ENCODE measurements at regions not wholly inside any gene's neighbourhood (a gene's known extent, or its start where the extent isn't known, plus 50 kb on each side); places are given as distances from the start of the nearest gene placed in this dataset.

DNA sequence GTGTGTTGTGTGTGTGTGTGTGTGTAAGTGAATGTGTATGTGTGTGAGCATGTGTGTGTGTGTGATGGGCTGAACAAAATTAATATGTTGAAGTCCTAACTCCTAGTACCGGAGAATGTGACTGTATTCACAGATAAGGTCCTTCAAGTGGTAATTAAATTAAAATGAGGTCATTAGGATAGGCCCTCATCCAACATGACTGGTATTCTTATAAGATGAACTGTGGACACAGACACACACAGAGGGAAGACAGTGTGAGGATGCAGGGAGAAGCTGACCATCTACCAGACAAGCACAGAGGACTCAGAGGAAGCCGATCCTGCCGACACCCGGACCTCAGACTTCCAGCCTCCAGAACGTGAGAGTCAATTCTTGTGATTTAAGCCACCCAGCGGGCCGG, 91.2 kb upstream of the PGBD5 start:
- DNase-seq (ENCODE audit: insufficient read length, low spot score) (no peak), FAIRE-seq (no peak)

DNA sequence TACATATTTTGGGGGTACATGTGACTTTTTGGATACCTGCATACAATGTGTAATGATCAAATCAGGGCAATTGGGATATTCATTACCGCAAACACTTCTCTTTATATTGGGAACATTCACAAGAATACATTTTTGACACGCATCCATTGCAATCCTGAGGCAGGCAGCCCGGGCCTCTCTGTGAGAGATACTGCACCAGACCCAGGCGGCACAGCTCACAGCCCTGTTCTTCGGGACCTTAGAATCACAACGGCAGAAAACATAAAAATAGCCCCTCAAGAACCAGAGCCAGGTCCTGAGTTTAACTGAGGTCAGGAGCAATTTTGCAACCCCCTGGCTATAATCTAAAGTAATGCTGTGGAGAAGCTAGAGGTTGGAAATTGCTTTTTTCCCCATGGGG, 90.8 kb upstream of the PGBD5 start:
- DNase-seq (ENCODE audit: insufficient read length, low spot score) (no peak), FAIRE-seq (no peak)

DNA sequence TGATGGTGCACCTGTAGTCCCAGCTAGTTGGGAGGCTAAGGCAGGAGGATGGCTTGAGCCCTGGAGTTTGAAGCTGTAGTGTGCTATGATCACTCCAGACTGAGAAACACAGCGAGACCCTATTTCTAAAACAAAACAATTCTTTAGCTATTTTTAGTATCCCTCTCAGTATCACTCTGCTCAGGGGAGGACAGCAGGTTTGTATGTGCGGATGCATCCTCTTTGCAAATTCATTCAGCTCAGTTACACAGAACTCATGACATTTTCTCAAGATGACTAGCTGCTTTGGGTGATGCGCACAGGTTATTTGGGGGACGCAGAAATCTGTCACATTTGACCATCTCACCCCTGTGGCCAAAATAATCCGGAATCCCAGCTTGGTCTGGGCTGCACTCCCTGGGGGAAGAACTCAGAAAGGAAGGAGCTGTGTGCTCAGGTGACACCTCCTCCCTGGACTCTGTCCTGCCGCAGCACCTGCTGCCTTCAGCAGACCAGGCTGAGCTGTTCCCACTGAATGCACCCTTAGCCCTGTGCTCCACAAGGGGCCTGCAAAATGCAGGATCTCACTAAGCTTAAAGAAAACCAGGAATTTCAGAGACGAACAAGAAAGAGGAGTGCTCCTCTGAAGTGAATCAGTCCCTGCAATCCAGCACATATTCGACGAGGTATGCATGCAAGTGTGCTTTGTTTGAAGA, 89.5 kb upstream of the PGBD5 start:
- DNase-seq (ENCODE audit: insufficient read length, low spot score) (no peak), FAIRE-seq (no peak)

DNA sequence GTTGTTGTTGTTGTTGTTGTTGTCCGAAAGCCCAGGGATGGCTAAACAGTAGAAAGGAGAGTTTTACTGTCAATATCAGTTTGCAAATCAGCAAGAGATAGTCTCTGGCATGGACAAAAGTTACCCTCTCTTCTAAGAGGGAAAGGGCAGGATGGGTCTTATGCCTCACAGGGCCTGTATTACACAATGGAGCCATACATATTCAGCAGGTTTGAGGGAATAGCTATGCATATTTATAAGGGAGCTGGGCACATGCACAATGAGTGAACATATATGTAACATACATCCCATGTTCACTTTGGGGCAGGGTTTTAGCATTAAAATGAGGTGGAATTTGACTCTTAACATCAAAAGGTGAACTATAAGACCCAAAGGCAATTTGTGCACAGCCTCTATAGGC, 84.4 kb upstream of the PGBD5 start:
- DNase-seq (ENCODE audit: insufficient read length, low spot score): no peak
- no peak for FAIRE-seq

DNA sequence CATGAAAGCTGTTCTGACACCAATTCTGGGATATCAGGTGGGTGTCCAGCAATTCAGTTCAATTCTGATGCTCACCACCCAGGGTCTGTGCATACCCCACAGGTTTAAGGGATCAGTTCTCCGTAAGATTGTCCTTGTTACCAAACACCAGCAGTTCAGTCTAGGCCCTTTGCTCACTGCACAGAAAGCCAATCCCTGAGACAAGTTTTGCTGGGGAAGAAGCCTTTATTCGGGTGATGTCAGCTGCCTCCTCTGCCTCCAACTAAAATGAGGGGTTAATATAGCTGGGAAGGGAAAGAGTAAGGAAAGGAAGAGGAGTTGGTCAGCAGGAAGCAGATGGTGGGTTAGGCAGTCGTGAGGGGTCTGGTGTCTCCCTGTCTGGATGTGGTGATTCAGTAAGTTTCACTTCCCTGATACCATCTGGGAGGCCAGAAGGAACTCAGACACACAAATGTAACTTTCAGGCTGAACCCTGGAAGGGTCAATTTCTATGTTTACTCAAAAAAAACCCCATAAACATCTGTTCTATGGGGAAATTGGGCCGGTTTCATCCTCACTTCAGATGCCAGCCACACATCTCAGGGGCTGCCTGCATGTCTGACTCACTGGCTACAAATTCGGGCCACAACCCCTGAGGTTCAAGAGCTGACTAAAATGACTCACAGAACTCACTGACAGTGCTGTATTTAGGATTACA, 83.3 kb upstream of the PGBD5 start:
- FAIRE-seq: no peak

DNA sequence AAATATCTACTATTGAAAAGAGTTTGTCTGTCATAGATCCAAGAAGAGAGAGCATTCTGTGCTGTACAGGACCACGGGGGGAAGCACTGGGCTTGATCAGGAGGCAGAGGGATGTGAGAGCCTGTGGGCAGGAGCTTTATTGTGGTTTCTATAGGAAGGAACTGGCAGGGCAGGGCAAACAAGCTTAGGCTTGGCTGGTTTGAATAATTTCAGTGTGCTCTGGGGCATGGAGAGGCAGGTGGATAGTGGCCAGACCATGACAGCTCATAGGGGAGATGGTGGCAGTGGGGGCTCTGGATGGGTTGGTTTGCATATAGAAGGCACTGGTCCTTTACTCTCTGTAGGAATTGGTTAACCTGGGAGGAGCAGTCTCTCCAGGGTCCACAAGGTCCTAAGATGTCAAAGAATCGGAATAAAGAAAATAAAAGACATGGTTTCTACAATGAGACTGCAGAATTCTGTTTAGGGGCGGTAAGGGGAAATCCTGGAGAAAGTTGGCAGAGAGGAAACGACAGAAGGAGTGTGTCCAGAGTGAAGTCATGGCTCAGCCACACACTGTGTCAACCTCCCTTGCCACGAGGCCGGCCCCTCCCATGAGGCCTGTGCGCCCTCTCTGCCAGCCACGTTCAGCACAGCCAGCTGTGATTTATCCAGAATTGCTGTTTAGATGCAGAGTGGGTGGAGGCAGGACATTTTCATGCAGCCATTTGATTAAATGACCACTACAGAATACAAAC, 81.7 kb upstream of the PGBD5 start:
- FAIRE-seq: no peak

More for the DNA sequence above, 83.3 kb upstream of the PGBD5 start:
- DNase-seq (ENCODE audit: insufficient read length, low spot score): peak; percentile 20

DNA sequence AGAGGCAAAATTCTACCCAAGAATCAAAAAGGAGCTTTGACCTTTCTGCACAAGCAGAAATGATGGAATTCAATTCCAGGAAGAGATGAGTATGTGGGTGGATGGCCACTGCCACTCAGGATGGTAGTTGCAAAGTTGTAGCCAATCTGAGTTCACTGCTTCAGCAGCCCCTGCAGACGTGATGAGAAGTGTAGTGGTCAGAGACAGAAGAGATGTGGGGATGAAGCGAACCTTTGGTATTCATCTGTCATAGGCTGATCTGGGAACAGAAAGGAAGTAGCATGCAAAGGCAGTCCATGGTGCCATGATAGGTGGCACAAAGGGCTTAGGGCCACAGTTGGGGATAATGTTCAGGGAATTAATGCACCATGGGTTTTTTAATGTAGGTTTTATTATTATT, 81.1 kb upstream of the PGBD5 start:
- FAIRE-seq (no peak), DNase-seq (ENCODE audit: insufficient read length, low spot score) (no peak)

More for the DNA sequence above, 81.7 kb upstream of the PGBD5 start:
- DNase-seq (ENCODE audit: insufficient read length, low spot score): no peak

DNA sequence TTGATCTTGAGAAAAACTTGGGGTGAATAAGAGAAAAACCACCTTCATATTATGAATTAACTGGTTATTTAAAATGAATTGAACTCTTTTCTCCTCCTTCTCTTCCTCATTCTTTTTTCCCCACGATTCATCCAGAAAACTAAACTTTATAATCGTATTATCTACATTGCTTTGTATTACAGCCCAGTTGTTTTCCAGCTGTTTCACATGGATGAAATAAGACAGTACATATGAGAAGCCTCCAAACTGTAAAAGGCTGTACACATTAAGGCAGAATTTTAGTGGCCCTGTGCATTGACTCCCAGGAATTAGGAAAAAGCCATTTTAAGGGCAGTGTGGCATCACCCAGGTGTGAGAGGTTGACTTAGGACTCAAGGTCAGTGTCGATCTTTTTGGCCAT, 80.3 kb upstream of the PGBD5 start:
- FAIRE-seq (no peak), DNase-seq (ENCODE audit: insufficient read length, low spot score) (no peak)

DNA sequence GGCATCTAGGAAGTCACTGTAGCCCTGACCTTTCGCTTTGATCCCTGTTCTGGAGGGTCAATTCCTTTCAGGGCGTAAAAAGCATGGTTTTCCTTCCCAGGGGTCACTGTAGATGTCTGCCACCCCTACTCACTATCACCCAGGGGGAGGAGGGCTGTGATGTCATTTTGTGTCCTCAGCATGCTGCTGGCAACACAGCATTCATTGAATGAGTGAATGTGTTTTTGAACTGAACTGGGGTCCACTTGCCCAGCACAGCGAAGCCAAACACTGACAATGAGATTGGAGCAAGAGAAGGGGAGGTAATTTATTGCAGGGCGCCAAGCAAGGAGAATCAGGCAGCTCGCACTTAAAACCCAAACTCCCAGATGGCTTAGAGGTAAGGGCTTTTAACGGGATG, 78.2 kb upstream of the PGBD5 start:
- FAIRE-seq: no peak
- no peak for DNase-seq (ENCODE audit: insufficient read length, low spot score)

DNA sequence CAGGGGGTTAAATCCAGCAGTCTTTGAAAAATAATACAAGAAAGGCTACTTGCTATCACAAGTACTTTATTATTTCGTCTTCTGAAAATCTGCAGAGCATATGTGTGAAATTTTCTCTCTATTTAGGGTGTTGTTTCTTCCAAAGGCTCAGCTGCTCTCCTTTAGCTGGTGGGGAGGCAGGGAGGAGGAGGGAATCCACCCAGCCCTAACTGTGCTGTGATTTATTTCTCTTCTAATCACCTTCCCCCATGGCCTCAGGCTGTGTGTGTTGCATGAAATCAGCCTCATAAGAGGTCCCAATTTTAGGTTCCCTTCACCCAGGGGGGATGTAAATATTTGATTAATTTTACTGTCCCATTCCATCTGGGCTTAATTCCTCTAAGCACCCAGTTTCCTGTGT, 77.6 kb upstream of the PGBD5 start:
- DNase-seq (ENCODE audit: insufficient read length, low spot score) (no peak), FAIRE-seq (no peak)

DNA sequence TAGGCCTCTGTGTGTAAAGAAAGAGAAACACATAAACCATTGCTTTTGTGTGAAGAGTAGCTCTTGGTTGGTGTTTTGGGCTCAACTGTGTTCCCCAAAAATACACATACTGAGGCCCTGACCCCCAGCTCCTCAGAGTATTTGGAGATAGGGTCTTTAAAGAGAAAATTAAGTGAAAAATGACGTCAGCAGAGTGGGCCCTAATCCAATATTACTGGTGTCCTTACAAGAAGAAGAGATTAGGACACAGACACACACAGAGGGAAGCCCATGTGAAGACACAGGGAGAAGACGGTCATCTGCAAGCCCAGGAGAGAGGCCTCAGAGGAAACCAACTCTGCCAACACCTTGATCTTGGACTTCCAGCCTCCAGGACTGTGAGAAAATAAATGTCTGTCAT, 76.9 kb upstream of the PGBD5 start:
- FAIRE-seq (no peak), DNase-seq (ENCODE audit: insufficient read length, low spot score) (no peak)

DNA sequence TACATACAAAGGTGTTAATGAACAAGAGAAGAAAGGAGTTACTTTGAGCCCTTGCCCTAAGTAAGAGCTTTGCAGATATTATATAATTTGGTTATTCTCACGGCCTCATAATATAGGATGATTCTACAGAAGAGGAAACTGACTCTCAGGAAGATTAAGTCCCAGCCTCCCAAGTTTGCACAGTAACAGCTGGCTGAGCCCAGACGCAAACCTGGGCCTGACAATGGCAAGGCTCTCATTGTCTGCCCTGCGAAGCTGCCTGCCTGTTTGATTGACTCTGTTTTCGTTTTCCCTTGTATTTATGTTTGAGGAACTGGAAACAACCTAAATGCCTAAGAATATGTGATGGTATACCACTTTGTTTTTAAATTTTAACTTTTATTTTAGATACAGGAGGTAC, 76.2 kb upstream of the PGBD5 start:
- FAIRE-seq: no peak
- no peak for DNase-seq (ENCODE audit: insufficient read length, low spot score)

DNA sequence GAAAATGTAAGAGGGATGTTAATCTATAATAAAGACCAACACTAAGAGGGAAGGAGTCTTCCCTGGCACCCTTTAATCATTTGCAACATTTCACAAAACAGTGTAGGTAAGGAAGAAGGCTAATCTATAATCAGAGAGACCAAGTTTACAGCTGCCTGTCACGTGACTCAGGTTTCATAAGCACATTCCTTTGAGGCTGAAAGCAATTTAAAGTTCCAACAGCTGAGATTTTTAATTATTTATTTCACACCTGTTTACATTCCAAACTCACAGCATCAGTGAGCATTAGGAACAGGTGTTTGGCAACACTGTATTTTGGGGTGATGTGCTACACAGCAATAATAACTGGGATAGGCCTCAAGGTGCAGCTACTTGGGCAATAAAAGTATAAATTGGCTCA, 75.7 kb upstream of the PGBD5 start:
- FAIRE-seq: no peak
- DNase-seq (ENCODE audit: insufficient read length, low spot score): no peak

DNA sequence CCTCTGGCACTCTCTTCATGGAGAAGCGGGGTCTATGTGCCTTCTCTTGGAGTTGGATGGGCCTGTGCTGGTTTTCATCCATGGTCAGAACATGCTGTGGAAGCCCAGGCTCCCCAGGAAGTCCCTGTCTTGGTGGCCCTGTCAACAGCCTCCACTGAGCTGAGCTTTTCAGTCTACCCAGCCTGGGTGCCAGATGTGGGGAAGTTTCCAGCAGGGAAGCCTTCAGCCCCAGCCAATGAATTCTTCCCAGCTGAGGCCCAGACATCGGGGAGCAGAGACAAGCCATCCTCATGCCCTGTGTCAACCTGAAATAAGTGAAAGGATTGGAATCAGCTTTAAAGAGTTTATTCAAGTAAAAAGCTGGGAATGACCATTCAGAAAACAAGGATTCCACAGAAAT, 75.1 kb upstream of the PGBD5 start:
- no peak for FAIRE-seq

DNA sequence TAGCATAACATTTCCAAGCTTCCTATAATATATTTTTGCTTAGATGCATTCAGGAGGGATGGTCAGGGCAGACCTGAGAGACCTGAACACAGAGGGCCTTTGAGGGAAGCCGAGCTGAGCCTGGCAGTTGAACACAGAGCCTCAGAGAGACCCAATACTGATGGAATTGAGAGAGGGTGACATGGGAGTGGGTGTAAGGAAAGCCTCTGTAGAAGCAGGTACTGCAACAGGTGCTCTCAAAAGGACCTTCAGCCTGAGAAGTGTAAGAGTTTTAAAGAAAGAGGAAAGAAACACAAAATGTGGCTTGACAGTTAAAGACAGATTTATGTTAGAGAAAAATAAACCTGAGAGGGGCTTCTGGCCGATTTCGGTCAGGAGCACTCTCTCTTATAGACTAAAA, 73.9 kb upstream of the PGBD5 start:
- no peak for DNase-seq (ENCODE audit: insufficient read length, low spot score)
- no peak for FAIRE-seq

More for the DNA sequence above, 75.1 kb upstream of the PGBD5 start:
- DNase-seq (ENCODE audit: insufficient read length, low spot score): no peak

DNA sequence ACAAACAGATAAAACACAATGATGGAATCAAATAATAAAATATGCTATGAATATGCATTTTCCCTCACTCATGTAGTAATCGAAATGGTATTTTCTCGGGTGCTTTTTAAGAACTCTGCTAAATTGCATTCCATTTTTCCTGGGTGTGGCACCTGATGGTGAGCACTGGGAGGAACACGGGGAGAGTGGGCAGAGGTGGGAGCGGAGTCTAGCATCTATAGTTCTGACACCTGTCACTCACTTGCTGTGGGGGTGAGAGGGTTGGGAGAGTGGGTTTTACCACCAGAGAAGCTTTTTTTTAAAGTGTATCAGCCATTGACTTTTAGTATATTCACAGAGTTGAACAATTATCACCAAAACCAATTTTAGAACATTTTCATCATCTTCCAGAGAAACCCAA, 73.4 kb upstream of the PGBD5 start:
- DNase-seq (ENCODE audit: insufficient read length, low spot score) (no peak), FAIRE-seq (no peak)

DNA sequence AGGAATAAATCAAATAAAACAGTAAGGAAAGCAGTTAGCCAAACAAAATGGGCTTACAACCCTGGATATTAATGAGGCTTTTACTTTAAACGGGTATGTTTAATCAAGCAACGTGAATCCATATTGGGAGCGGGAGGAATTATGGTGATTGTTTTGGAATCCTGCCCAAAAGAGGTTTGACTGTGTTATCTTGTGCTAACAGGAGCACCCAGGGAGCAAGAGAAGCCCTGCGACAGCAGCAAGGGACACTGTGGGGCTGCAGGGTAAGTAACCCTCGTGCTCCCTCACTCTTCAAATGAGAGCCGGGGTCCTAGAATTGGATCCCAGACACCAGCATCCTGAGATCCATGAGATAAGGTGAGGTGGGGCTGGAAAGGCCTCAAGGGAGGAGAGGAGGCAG, 72.6 kb upstream of the PGBD5 start:
- no peak for DNase-seq (ENCODE audit: insufficient read length, low spot score)

DNA sequence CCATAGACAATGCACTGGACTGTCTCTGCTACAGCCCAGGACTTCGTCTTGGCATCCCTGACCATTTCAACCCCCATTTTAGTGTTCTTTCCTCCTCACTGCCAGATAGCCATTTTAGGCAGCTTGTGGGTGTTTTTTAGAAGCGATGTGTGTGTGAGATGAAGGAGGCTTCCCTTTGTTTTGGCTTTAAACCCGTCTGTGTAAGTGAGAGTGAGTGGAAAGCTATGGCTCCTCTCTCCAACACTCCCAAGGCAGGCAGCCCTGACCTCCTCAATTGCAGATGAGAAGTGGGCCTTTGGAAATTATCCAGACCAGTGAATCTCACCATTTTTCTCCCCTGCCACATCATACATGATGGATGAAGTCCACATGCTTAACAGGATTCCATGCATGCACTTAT, 70.3 kb upstream of the PGBD5 start:
- no peak for DNase-seq (ENCODE audit: insufficient read length, low spot score)
- FAIRE-seq: no peak

More for the DNA sequence above, 72.6 kb upstream of the PGBD5 start:
- FAIRE-seq: no peak

DNA sequence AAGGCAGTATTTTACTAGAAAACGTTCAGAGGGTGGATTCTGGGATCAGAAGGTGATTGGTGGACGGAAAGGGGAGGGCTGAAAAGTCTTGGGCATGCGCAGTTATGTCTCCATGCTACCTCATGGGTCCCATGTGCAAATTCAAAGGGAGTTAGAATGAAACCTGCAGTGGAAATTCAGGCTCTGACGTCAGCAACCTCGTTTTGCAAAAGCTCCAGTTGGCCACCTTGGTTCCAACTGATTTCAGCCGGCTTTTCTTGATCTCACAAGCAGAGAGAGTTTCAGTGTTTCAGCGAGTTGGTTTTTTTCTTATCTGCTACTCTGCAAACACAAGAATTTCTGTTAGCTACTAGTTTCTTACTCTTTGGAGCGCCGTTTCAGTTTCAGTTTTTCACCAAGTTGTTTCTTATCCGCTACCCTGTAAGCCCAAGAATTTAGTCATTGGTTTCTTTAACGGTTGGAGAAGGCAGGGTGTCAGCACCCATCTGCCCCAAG, 69.8 kb upstream of the PGBD5 start:
- FAIRE-seq (no peak), DNase-seq (ENCODE audit: insufficient read length, low spot score) (no peak)

DNA sequence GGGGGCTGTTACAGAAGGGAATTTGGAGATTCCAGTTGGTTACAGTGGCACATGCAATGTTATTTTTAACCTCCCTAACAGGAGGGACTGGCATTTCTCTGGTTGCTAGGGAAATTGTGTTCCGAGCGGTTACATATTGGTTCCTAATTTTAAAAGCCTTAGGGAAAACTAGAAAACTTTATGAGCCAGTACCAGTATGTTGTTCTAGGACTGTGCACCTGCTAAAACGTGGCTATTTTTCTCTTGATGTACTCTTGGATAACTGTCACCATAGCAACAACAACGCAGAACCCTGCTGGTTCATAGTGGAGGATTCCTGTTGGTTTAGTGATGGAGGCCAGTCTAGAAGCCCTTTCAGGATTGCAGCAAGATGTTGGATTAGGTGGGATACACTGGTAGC, 68.9 kb upstream of the PGBD5 start:
- DNase-seq (ENCODE audit: insufficient read length, low spot score): no peak

DNA sequence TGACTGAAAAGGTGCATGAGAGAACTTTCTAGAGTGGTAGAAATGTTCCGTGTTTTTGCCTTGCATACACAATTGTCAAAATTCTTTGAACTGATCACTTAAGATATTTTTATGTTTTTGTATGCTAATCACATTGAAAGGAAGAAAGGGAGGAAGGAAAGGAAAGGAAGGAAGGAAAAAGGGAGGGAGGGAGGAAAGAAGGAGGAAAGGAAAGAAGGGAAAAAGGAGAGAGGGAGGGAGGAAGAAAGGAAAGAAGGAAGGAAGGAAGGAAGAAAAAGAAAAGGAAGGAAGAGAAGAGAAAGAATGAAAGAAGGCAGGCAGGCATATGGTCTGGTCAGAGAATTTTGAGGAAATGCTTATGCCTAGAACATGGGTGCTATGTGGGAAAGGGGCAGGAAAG, 68.4 kb upstream of the PGBD5 start:
- DNase-seq (ENCODE audit: insufficient read length, low spot score) (no peak), FAIRE-seq (no peak)

More for the DNA sequence above, 68.9 kb upstream of the PGBD5 start:
- FAIRE-seq: no peak

DNA sequence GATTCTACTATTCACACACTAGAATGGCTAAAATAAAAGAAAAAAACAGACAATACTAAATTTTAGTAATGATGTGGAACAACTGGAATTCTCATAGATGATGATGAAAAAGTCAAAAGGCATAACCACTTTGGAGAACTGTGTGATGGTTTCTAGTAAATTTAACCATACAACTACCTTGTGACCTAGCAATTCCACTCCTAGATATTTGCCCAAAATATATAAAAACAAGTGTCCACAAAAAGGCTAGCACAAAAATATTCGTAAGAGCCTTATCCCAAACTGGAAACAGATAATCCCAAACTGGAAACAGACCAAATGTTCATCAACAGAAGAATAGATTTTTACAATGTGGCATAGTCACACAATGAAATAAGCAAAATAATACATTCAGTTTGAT, 67.9 kb upstream of the PGBD5 start:
- DNase-seq (ENCODE audit: insufficient read length, low spot score) (no peak), FAIRE-seq (no peak)
